OCI-LY1 (cell line): ENCODE measurements at regions not wholly inside any gene's neighbourhood (a gene's known extent, or its start where the extent isn't known, plus 50 kb on each side); places are given as distances from the start of the nearest gene placed in this dataset.

Experiments
- CTCF ChIP-seq: fragments of 200-600 bp; sonication (generic), shearing (Covaris generic); IDR thresholded peaks from 2 replicates; pipeline ENCODE4 v1.5.1; 2017; ENCODE audit warnings: mild to moderate bottlenecking, antibody characterized with exemption, low read length, moderate library complexity, mixed read lengths
- EZH2 ChIP-seq: fragments of 200-600 bp; sonication (generic), shearing (Covaris generic); IDR thresholded peaks from 2 replicates; pipeline ENCODE4 v1.8.0; 2017; ENCODE audit warnings: borderline replicate concordance, mixed run types, mild to moderate bottlenecking, antibody characterized with exemption, low read length, moderate library complexity, mixed read lengths

GRCh38 chr1:184260382-184260781 lies 126.4 kb upstream of the C1orf21 start:
- TF ChIP-seq CTCF = no peak
- no peak for TF ChIP-seq EZH2
